Fibroblast of mammary gland (primary cell): ENCODE measurements at regions not wholly inside any gene's neighbourhood (a gene's known extent, or its start where the extent isn't known, plus 50 kb on each side); places are given as distances from the start of the nearest gene placed in this dataset.

Experiments
- DNase-seq: peaks from one replicate; pipeline ENCODE4 v3.0.0-alpha.2; 2010; ENCODE audit warnings: low read depth
- H3K4me3 ChIP-seq: 2 replicates; pipeline ENCODE4 v1.5.1; 2011; ENCODE audit warnings: low read depth, mild to moderate bottlenecking, low read length, moderate library complexity; ENCODE audit not compliant: control insufficient read depth
- CTCF ChIP-seq: conservative IDR thresholded peaks from 2 replicates; pipeline ENCODE4 v1.5.1; 2011; ENCODE audit warnings: low read depth, low read length, inconsistent platforms; ENCODE audit not compliant: control insufficient read depth, insufficient read depth

DNA sequence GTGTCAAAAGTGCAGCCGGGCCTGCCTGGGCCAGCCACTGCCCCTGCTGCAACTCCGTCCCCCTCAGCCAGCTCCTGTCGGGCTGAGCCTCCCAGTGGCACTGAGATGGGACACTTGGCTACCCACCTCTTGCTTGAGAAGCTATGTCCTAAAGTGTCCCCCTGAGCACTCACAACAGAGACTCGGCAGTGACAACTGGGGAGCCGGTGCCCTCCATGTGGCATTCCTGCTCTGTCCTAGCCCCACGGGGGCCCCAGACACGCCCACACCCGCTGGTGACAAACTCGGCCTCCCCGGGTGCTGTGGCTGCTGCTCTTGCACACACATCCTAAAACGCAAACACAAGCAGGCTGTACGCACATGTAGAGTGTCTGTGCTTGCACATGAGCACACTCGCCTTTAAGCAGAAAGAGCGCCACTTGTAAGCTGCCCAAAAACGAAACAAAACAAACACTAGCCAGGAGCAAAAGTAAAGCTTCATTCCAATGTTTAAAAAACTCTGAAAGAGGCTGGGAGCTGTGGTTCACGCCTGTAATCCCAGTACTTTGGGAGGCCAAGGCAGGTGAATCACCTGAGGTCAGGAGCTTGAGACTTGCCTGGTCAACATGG lies 253.9 kb downstream of the RBFOX3 start:
- DNase-seq, result no peak
- no peak for TF ChIP-seq CTCF
- H3K4me3 ChIP-seq, result no peak overlapping the region

GRCh38 chr17:79355165-79355564 lies 255.7 kb downstream of the RBFOX3 start:
- H3K4me3 ChIP-seq, result no peak overlapping the region
- no peak for DNase-seq
- TF ChIP-seq CTCF, result no peak

- TF ChIP-seq CTCF, result no peak
- DNase-seq, result no peak
- H3K4me3 ChIP-seq, result no peak overlapping the region
Observed at GRCh38 chr17:79354173-79354820, 256.6 kb downstream of the RBFOX3 start.

DNA sequence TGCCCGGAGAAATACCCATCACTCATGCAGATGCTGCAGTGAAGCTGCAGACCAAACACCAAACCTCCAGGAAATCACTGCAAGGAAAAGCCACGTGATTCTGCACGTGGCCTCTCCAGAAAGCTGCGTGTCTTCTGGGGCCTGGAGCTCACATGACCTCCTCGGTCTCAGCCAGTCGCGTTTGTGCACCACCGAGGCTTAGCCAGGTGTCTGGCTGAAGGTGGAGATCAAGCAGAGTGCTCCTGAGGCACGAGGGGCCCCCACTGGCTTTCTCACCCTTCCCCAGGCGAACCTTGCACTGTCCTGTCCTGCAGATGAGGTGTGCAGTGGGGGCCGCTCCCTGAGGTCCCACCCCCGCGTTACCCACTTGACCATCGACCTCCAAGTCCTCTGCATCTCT lies 257.3 kb downstream of the RBFOX3 start:
- no peak overlapping the region for H3K4me3 ChIP-seq
- no peak for DNase-seq
- no peak for TF ChIP-seq CTCF

DNA sequence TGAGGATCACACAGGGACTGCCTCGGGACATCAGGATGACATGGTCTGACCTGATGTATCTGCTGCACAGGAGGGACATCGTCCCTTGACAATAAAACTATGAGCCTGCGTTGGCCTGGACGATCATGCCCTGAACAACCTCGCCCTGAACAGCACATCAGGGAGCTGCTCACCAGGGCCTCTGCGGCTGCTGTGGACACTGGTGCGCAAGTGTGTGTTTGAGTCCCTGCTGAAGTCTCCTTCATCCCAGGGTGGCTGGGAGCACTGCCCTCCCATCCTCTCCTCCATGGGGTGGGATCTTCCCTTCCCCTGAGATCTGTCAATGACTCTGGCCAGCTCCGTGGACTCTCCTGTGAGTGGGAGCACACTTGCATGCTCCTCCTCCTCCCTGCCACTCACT lies 257.8 kb downstream of the RBFOX3 start:
- no peak for TF ChIP-seq CTCF
- H3K4me3 ChIP-seq, result no peak overlapping the region
- no peak for DNase-seq

- no peak overlapping the region for H3K4me3 ChIP-seq
- no peak for DNase-seq
- no peak for TF ChIP-seq CTCF
Observed at GRCh38 chr17:79350533-79350932, 260.3 kb downstream of the RBFOX3 start.
